ENCODE measurements at regions not wholly inside any gene's neighbourhood (a gene's known extent, or its start where the extent isn't known, plus 50 kb on each side); places are given as distances from the start of the nearest gene placed in this dataset.

- TF ChIP-seq SETDB1 (IDR thresholded peaks at IDR 0.05; ENCODE audit: insufficient read length, low read length) (no peak), CTCF (tag by site-specific recombination; IDR thresholded peaks at IDR 0.05) (no peak), KLF8 (tag by site-specific recombination; IDR thresholded peaks at IDR 0.05) (no peak), KLF16 (tag by site-specific recombination; IDR thresholded peaks at IDR 0.05) (no peak), ZNF654 (tag by site-specific recombination; IDR thresholded peaks at IDR 0.05; ENCODE audit: low read depth) (no peak), ZNF274 (IDR thresholded peaks at IDR 0.05; ENCODE audit: low read length) (no peak), ZNF274 (tag by site-specific recombination; IDR thresholded peaks at IDR 0.05; ENCODE audit: borderline replicate concordance) (no peak), TCF7L2 (IDR thresholded peaks at IDR 0.05; ENCODE audit: borderline replicate concordance, low read depth, low read length) (no peak)
- TF ChIP-seq, protein P1, sequence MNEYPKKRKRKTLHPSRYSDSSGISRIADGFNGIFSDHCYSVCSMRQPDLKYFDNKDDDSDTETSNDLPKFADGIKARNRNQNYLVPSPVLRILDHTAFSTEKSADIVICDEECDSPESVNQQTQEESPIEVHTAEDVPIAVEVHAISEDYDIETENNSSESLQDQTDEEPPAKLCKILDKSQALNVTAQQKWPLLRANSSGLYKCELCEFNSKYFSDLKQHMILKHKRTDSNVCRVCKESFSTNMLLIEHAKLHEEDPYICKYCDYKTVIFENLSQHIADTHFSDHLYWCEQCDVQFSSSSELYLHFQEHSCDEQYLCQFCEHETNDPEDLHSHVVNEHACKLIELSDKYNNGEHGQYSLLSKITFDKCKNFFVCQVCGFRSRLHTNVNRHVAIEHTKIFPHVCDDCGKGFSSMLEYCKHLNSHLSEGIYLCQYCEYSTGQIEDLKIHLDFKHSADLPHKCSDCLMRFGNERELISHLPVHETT (tag by site-specific recombination; IDR thresholded peaks at IDR 0.05) = no peak
- TF ChIP-seq, protein P2, sequence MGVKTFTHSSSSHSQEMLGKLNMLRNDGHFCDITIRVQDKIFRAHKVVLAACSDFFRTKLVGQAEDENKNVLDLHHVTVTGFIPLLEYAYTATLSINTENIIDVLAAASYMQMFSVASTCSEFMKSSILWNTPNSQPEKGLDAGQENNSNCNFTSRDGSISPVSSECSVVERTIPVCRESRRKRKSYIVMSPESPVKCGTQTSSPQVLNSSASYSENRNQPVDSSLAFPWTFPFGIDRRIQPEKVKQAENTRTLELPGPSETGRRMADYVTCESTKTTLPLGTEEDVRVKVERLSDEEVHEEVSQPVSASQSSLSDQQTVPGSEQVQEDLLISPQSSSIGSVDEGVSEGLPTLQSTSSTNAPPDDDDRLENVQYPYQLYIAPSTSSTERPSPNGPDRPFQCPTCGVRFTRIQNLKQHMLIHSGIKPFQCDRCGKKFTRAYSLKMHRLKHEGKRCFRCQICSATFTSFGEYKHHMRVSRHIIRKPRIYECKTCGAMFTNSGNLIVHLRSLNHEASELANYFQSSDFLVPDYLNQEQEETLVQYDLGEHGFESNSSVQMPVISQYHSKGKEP (tag by site-specific recombination; IDR thresholded peaks at IDR 0.05) = no peak
Observed at GRCh38 chr21:14691914-14692313, 145.8 kb upstream of the SAMSN1 start.
